ENCODE measurements at regions not wholly inside any gene's neighbourhood (a gene's known extent, or its start where the extent isn't known, plus 50 kb on each side); places are given as distances from the start of the nearest gene placed in this dataset.

DNA sequence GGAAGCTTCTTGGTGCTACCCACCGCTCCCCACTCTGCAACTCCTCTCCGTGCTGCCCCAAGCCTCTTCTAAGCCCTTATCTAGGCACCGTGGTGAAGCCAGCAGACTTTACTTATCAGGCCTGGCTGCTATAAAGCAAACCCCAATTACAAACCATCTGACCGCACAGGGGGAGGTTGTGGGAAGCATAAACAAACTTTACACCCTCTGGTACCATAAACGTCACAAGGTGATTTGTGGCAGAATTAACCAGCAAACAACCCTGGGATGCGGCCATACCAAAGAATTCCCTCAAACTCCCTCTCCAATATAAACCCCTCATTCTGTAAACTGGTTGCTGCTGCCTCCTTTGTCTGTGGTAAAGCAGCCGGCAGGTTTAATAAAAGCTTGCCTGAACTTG, 55.2 kb downstream of the MAGEC2 start:
- H3K27ac ChIP-seq: no peak overlapping the region
- TF ChIP-seq, protein P1, sequence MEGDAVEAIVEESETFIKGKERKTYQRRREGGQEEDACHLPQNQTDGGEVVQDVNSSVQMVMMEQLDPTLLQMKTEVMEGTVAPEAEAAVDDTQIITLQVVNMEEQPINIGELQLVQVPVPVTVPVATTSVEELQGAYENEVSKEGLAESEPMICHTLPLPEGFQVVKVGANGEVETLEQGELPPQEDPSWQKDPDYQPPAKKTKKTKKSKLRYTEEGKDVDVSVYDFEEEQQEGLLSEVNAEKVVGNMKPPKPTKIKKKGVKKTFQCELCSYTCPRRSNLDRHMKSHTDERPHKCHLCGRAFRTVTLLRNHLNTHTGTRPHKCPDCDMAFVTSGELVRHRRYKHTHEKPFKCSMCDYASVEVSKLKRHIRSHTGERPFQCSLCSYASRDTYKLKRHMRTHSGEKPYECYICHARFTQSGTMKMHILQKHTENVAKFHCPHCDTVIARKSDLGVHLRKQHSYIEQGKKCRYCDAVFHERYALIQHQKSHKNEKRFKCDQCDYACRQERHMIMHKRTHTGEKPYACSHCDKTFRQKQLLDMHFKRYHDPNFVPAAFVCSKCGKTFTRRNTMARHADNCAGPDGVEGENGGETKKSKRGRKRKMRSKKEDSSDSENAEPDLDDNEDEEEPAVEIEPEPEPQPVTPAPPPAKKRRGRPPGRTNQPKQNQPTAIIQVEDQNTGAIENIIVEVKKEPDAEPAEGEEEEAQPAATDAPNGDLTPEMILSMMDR (conservative IDR thresholded peaks at IDR 0.05): no peak

- no peak overlapping the region for H3K27ac ChIP-seq
- TF ChIP-seq, protein P1 (conservative IDR thresholded peaks at IDR 0.05): no peak
These were observed 70.6 kb downstream of the MAGEC2 start for GRCh38 chrX:142134533-142134932.

- no peak overlapping the region for H3K27ac ChIP-seq
- TF ChIP-seq, protein P1 (conservative IDR thresholded peaks at IDR 0.05): no peak
These were observed 108.8 kb downstream of the MAGEC2 start for GRCh38 chrX:142096253-142096652.

DNA sequence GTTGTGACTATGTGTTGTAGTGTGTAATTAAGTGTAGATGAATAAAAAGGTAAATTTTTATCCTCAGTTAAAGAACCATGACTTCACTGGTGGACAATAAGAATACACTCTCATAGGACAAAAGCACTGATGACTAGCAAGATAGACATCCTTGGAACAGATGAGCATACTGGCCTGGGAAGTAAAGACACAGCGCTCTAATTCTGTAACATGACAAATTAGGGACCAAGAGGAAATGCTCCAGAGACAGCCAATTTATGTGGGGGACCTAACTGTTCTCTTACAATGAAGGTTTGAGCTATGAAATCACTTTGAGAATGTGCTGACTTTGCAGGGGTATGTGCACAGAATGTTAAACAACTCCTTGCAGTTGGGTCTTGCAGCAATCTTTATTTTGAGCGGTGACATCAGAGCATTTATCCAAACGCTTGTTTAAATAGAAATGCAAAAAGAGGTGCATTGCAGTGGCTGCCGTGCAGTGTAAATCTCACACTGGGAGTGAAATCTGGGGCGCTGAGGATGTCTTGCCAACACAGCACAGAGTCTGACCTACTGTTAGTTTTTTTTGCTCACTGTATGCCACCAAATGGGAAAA, 109.3 kb downstream of the MAGEC2 start:
- H3K27ac ChIP-seq: no peak overlapping the region
- TF ChIP-seq, protein P1 (conservative IDR thresholded peaks at IDR 0.05): no peak

- TF ChIP-seq, protein P1 (conservative IDR thresholded peaks at IDR 0.05): peak; percentile 72
- H3K27ac ChIP-seq: no peak overlapping the region
These were observed 115.9 kb downstream of the MAGEC2 start for GRCh38 chrX:142089193-142089592.

GRCh38 chrX:142084611-142085010, 120.5 kb downstream of the MAGEC2 start:
- no peak overlapping the region for H3K27ac ChIP-seq
- TF ChIP-seq, protein P1 (conservative IDR thresholded peaks at IDR 0.05): no peak

GRCh38 chrX:142076633-142077032, 128.5 kb downstream of the MAGEC2 start:
- no peak overlapping the region for H3K27ac ChIP-seq
- TF ChIP-seq, protein P1 (conservative IDR thresholded peaks at IDR 0.05): no peak
